Activated T-cell treated with anti-CD3 and anti-CD28 coated beads for 24 hours (primary cell): ENCODE measurements at regions not wholly inside any gene's neighbourhood (a gene's known extent, or its start where the extent isn't known, plus 50 kb on each side); places are given as distances from the start of the nearest gene placed in this dataset.
"Not testable (repeated sequence)": the region's sequence is repeated elsewhere in the genome, so short reads cannot be mapped to it uniquely, and the experiment has no call there.

ENCODE experiments used
- DNase-seq: peaks from one replicate; pipeline ENCODE4 v3.0.0-alpha.2; 2020; ENCODE audit warnings: low read depth

DNA sequence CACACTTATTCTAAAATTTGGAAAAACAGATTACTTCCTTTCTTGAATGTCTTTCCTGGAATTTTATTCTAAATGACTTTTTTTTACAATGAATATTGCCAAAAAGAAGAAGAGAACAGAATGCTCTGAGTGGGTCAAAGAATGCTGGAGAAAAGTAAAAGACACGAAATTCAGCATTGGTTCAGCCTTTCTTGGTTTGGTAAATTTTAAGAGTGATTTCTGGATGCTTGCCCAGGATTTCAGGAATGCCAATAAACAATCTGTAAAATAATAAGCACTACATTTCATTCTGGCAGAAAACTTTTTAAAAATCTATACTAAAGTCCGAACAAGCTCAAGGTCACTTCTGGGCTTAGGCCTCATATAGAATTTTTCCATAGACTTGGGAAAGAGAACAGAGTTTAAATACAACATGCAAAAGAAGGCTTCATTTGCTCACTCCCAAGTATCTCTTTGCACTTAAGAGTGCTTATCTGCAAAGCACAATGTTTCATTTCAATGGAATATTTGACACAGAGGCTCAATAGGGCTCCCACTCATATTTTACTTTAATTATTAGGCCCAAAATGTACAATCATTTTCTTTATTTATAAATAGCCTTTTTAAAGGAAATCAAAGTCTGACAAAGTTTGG lies 359.5 kb upstream of the ANKRD30A start:
- no peak for DNase-seq

GRCh38 chr10:36764823-36765222 lies 360.6 kb upstream of the ANKRD30A start:
- no peak for DNase-seq

DNA sequence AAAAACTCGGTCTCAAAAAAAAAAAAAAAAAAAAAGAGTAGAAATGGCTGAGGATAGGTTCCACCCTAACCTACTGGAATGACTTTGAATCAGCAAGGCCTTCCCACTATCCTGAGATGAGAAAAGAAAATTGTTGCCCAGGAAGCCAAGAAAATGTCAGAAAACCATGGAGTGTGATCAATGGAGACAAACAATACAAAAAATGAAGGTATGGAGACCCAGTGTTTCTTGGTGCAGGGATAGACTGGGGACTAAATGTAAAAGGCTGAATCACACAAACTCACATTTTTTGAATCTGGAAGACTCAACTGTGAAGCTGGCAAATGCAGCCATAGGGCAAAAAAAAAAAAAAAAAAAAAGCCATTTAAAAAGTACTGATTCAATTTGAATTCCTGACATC lies 364.3 kb upstream of the ANKRD30A start:
- DNase-seq: no peak

- DNase-seq: no peak
Measured at GRCh38 chr10:36759141-36759805, 366.1 kb upstream of the ANKRD30A start.

GRCh38 chr10:36748128-36748871 lies 377.1 kb upstream of the ANKRD30A start:
- no peak for DNase-seq

DNA sequence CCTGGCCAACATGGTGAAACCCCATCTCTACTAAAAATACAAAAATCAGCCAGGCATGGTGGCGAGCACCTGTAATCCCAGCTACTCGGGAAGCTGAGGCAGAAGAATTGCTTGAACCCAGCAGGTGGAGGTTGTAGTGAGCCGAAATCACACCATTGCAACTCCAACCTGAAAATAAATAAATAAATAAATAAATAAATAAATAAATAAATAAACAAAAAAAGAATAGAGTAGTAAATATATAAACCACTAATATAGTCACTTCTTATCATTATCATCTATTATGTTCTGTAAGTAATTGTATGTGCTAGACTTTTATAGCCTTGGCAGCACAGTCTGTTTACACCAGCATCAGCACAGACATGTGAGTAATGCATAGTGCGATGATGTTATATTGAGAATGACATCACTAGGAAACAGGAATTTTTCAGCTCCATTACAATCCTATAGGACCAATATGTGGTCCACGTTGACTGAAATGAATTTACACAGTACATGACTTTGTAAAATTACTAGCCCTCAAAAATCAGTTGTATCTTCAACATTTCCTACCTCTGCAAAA lies 385.4 kb upstream of the ANKRD30A start:
- DNase-seq: no peak

DNA sequence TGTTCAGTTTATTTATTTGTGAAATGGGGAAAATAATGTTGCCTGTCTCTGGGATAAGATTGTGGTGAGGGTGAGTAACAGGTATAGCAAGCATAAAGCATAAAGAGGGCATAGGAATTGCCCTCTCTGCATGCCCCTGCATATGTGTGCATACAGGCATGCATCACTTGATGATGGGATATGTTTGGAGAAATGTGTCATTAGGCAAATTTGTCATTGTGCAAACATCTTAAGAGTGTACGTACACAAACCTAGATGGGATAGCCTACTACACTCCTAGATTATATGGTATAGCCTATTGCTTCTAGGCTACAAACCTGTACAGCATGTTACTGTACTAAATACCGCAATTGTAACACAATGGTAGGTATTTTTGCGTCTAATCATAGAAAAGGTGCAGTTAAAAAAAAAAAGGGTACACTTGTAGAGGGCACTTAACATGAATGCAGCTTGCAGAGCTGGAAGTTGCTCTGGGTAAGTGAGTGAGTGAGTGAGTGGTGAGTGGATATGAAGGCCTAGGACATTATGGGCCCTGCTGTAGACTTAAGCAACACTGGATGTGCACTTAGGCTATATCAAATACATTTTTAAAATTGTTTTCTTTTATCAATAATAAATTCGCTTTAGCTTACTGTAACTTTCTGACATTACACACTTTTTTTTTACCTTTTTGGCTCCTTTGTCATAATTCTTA lies 386.5 kb upstream of the ANKRD30A start:
- no peak for DNase-seq

- DNase-seq: no peak
Measured at GRCh38 chr10:36736311-36736710, 389.1 kb upstream of the ANKRD30A start.

GRCh38 chr10:36734590-36734989 lies 390.8 kb upstream of the ANKRD30A start:
- not testable (repeated sequence) for DNase-seq

DNA sequence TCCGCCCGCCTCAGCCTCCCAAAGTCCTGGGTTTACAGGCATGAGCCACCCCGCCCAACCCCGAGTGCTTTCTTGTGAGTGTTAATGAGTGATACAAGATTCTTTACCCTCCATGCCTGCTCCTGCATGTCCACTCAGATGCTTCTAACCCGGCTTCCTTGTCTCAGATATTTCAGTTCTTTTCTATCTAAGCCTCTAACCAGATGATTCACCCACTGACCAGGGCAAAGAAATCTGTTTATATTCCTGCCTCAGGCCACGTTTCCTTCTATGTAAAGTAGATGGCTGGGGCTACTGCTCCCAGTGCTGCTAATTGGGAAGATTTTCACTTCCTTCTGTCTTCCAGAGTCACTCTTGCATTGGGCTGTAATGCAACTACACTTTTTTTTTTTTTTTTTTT lies 395.1 kb upstream of the ANKRD30A start:
- no peak for DNase-seq

- DNase-seq: no peak
Measured at GRCh38 chr10:36728626-36729025, 396.8 kb upstream of the ANKRD30A start.

DNA sequence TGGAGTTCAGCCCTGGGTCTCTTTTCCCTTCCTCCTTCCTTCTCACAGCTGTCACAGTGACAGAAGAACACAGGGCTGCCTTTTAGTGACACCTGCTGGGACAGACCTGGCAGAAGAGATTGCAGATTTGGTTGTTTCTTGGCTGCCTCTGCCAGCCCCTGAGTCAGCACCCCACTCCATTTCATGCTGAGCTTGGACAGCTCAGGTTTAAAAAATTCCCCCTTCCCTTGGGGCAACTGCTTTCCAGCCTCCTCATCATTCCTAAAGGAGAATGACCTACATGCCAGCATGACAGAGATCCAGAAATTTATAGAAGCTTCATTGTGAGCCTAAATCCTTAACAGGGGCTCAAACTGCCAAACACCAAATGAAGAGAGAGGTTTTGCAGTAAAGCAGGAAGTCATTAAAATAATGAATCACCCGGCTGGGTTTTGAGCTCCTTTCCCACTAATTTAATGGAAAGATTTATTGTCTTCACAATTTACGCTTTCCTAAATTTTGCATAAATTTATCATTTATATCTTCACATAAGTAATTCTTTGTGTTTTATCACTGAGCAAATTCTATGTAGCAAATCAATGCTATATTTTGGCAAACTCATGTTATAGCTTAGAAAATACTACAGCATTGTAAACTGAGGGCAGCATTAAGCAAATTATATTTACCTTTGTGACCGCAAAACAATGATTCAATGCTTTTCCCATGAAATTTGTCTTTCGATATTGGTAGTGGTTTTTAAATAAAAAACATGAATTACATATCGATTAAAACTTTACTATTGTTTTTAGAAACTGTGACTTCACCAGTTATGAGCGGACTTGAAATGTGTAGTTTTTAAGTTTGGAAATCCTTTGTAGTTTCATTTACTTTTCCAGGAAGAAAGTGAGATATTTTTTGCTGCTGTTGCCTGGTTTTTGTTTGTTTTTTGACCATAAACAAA lies 399.5 kb upstream of the ANKRD30A start:
- no peak for DNase-seq

GRCh38 chr10:36722777-36723176 lies 402.6 kb upstream of the ANKRD30A start:
- no peak for DNase-seq

- DNase-seq: no peak
Measured at GRCh38 chr10:36721871-36722270, 403.5 kb upstream of the ANKRD30A start.

- DNase-seq: no peak
Measured at GRCh38 chr10:36720895-36721294, 404.5 kb upstream of the ANKRD30A start.

GRCh38 chr10:36717118-36717517 lies 408.3 kb upstream of the ANKRD30A start:
- no peak for DNase-seq

- DNase-seq: no peak
Measured at GRCh38 chr10:36716291-36716690, 409.1 kb upstream of the ANKRD30A start.

DNA sequence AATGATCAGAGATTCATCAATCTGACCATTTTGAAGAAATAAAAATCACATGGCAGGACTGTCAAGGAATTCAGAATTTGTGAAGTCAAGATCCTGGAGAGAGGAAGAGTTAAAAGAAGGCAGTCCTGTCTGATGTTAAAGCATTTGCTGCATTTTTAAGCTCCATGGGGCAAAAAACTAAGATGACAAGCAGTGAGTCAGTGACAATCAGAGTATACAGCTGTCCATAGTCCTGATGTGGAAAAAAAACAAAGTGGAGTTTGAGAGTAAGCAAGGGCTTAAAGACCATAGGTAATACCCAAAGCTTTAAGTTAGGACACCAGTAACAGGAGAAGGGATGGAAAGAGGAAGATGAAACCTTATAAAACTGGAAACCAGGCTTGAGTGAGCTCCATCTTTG lies 412.7 kb upstream of the ANKRD30A start:
- no peak for DNase-seq

GRCh38 chr10:36711361-36711760 lies 414.0 kb upstream of the ANKRD30A start:
- no peak for DNase-seq

GRCh38 chr10:36704124-36704523 lies 421.3 kb upstream of the ANKRD30A start:
- no peak for DNase-seq

DNA sequence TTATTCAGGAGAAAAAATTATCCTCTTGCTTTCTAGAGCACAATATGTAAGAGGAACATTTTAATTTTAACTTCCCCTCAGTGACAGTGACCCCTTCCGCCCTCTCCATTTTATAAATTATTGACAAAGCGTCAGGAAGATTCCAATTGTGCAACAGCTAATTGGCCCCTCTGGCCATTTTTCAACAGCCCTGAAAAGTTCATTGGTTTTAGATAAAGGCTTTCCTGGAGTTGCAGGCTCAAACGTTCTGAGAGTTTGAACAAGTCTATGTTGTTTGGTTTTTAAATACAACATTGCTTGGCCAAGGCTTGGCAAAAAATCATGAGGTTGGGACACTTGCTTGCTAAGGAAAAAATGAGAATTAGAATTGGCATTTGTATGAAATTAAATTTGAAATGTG lies 422.2 kb upstream of the ANKRD30A start:
- DNase-seq: no peak
